ENCODE measurements at regions not wholly inside any gene's neighbourhood (a gene's known extent, or its start where the extent isn't known, plus 50 kb on each side); places are given as distances from the start of the nearest gene placed in this dataset.

DNA sequence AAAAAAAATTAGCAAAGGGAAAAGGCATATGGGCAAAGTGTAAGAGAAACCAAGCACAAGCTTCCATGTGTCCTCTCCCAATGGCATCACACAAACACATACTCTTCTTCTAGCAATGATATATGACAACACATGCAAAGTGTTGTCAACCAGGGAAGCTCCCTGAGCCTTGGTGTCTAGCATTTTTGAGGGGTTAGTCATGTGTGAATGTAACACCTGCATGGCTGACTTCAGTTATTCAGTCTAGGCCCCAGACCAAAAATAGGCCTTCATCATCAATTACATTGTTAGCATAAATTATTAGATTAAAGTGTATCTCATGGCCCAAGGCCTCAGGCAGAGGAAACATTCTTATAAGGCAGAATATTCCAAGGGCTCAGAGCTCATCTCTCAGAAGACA is 450.0 kb downstream of the TLE1 start:
- Histone ChIP-seq H3K27me3 (ENCODE audit: low read length) (no peaks in the 10 kb centered on the region), H3K4me2 (ENCODE audit: low read depth, low read length, poor library complexity, severe bottlenecking) (no peak overlapping the region), H3K9me3 (ENCODE audit: insufficient read depth, low read length) (no peaks in the 10 kb centered on the region), H4K20me1 (ENCODE audit: low read depth, low read length) (no peaks in the 10 kb centered on the region), H3K9ac (ENCODE audit: low read length) (no peak overlapping the region), H2AFZ (ENCODE audit: low read depth, low read length, severe bottlenecking) (no peak overlapping the region), H3K36me3 (ENCODE audit: low read length) (no peaks in the 10 kb centered on the region), H3K79me2 (ENCODE audit: insufficient read depth, low read length) (no peaks in the 10 kb centered on the region), H3K27ac (ENCODE audit: low read depth, low read length) (no peak overlapping the region), H3K4me3 (ENCODE audit: insufficient read depth, low read length, poor library complexity, severe bottlenecking) (no peak overlapping the region), H3F3A (ENCODE audit: insufficient read depth) (no peaks in the 10 kb centered on the region), H3K9me2 (replicated peaks; ENCODE audit: insufficient read depth, low read length) (peaks cover 4% of the 10 kb centered on the region; the same call in 1 of the 2 replicates)
- TF ChIP-seq CTCF (IDR thresholded peaks at IDR 0.05; ENCODE audit: insufficient read depth, low read length, poor library complexity, severe bottlenecking) = no peak
- TF ChIP-seq EZH2phosphoT487 (conservative IDR thresholded peaks at IDR 0.05; ENCODE audit: low read length) = no peak

- H3K36me3 ChIP-seq (ENCODE audit: low read length) = no peaks in the 10 kb centered on the region
- H3K9me3 ChIP-seq (ENCODE audit: insufficient read depth, low read length) = no peaks in the 10 kb centered on the region
- H4K20me1 ChIP-seq (ENCODE audit: low read depth, low read length) = no peaks in the 10 kb centered on the region
- TF ChIP-seq EZH2phosphoT487 (conservative IDR thresholded peaks at IDR 0.05; ENCODE audit: low read length) (no peak), CTCF (IDR thresholded peaks at IDR 0.05; ENCODE audit: insufficient read depth, low read length, poor library complexity, severe bottlenecking) (no peak)
- H3K9me2 ChIP-seq (replicated peaks; ENCODE audit: insufficient read depth, low read length) = peaks cover 4% of the 10 kb centered on the region; the same call in 1 of the 2 replicates
- no peak overlapping the region for H3K27ac ChIP-seq (ENCODE audit: low read depth, low read length)
- H3K27me3 ChIP-seq (ENCODE audit: low read length) = no peaks in the 10 kb centered on the region
- no peak overlapping the region for H3K9ac ChIP-seq (ENCODE audit: low read length)
- H3K79me2 ChIP-seq (ENCODE audit: insufficient read depth, low read length) = no peaks in the 10 kb centered on the region
- no peak overlapping the region for H3K4me2 ChIP-seq (ENCODE audit: low read depth, low read length, poor library complexity, severe bottlenecking)
- H3K4me3 ChIP-seq (ENCODE audit: insufficient read depth, low read length, poor library complexity, severe bottlenecking) = no peak overlapping the region
- no peaks in the 10 kb centered on the region for H3F3A ChIP-seq (ENCODE audit: insufficient read depth)
- H2AFZ ChIP-seq (ENCODE audit: low read depth, low read length, severe bottlenecking) = no peak overlapping the region
These were observed 451.6 kb downstream of the TLE1 start for GRCh38 chr9:81237565-81238231.

DNA sequence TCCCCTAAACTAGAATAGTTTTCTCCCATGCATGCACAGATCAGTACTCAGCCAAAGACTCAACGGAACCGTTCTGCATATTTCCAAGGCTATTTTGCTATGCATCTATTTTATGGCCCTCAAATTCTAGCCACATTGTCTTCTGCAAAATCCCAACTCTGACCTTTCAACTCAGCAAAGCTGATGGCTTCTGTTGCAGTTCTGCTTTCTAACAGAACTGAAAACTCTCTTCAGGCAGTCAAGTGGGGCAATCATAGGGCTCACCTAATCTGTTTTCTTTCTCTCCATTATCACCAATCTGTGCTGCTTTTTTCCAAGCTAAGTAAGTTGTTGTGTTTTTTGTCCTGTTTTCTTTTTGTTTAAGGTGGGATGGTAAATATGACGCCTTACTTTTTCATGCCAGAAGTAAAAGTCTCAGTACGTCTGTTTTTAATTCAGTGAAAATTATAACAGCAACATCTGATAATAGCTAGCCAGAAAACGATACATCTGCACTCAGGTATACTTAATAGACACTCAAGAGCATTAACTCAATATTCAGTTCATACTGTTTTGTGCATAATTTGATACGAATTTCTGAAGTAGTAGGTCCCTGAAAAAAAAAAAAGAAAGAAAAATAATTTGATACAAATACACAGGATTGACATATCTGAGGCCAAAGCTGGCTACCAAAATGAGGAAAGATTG is 454.3 kb downstream of the TLE1 start:
- Histone ChIP-seq H3K9ac (ENCODE audit: low read length) (no peak overlapping the region), H3K36me3 (ENCODE audit: low read length) (no peaks in the 10 kb centered on the region), H3K4me3 (ENCODE audit: insufficient read depth, low read length, poor library complexity, severe bottlenecking) (no peak overlapping the region), H3K9me2 (replicated peaks; ENCODE audit: insufficient read depth, low read length) (peaks cover 4% of the 10 kb centered on the region; the same call in 1 of the 2 replicates), H3K27ac (ENCODE audit: low read depth, low read length) (no peak overlapping the region), H3K27me3 (ENCODE audit: low read length) (no peaks in the 10 kb centered on the region), H3K4me2 (ENCODE audit: low read depth, low read length, poor library complexity, severe bottlenecking) (no peak overlapping the region), H3F3A (ENCODE audit: insufficient read depth) (no peaks in the 10 kb centered on the region), H2AFZ (ENCODE audit: low read depth, low read length, severe bottlenecking) (no peak overlapping the region), H4K20me1 (ENCODE audit: low read depth, low read length) (no peaks in the 10 kb centered on the region), H3K9me3 (ENCODE audit: insufficient read depth, low read length) (no peaks in the 10 kb centered on the region), H3K79me2 (ENCODE audit: insufficient read depth, low read length) (no peaks in the 10 kb centered on the region)
- TF ChIP-seq CTCF (IDR thresholded peaks at IDR 0.05; ENCODE audit: insufficient read depth, low read length, poor library complexity, severe bottlenecking) (no peak), EZH2phosphoT487 (conservative IDR thresholded peaks at IDR 0.05; ENCODE audit: low read length) (no peak)
